ENCODE measurements at regions not wholly inside any gene's neighbourhood (a gene's known extent, or its start where the extent isn't known, plus 50 kb on each side); places are given as distances from the start of the nearest gene placed in this dataset.
"Not testable (repeated sequence)": the region's sequence is repeated elsewhere in the genome, so short reads cannot be mapped to it uniquely, and the experiment has no call there.

DNA sequence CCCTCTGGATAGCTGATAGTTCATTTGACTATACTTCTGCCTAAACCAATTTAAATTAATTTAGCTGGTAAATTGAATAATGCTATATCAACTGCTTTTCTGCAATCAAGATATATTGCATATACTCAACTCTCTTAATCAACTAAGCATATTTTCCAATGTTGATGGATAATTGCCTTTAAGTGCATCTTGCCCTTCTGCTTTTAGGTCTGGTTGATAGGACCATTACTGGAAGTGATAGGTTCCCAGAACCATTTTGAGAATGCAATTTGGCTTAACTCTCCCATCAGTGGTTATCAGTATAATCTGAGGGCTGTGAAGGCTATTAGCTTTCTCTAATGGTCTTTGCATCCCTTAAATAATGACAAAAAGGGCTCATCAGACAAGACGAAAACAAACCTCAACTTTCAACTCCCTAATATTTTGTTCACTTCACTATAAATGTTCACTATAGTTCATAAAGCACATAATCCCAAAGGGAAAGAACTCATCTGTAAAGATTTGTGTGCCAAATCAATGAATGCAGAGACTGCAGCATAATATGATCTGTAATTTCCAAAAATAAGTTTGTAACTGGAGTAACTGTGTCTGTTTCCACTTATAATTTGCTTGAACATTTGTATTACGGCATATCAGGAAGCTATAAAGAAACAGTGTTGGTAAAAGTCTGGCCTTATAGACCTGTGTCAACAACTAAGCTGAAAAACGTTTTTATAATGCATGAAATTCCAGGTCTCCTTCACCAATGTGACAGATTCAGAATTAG is 273.6 kb downstream of the FBXO8 start:
- no peak for DNase-seq (ENCODE audit: low spot score)

DNA sequence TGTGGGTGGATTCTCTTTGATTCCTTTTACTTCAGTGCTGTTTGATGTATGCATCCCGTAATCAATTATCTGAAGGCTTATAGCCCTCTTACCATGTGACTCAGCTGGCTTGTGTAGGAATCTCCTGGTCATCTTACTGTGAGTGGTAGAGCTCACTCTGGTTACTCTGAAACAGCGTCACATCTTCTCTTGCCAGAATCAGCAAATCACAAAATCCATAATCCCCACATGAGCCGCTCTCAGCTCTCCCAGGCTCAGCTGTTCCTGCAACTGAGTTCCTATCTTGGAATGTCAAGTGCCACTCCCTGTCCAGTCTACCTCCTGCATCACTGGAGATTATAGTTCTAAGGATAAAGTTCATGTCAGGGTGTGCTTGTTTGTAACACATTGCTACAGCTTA is 278.0 kb downstream of the FBXO8 start:
- no peak for DNase-seq (ENCODE audit: low spot score)

DNA sequence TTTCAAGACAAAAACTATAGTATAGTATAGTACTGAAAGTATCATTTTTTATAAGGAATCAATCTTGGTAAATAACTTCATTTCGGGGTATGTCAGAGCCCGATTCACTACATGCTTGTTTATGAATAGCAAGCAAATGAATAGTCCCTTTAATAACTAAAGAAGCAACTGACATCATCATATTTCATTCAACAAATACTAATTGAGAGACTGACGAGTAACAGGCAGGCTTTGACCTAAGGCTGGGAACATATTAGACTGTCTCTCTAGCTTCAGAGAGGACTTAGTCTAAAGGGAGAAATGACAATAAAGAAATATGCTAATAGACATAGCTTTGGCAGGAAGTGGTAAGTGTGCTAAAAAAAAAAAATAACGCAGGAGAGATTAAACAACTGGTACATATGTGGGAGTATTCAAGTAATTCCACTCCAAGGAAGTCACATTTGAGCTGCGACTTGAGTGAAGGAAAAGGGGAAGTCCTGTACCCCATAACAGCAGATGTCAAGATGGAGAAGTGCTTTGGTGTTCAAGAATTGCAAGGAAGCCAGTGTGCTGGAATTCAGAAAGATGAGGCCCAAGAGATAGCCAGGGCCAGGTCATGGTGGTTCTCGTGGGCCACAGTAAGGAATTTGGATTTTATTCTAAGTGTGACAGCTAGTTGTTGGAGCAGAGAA is 284.9 kb downstream of the FBXO8 start:
- no peak for DNase-seq (ENCODE audit: low spot score)

DNA sequence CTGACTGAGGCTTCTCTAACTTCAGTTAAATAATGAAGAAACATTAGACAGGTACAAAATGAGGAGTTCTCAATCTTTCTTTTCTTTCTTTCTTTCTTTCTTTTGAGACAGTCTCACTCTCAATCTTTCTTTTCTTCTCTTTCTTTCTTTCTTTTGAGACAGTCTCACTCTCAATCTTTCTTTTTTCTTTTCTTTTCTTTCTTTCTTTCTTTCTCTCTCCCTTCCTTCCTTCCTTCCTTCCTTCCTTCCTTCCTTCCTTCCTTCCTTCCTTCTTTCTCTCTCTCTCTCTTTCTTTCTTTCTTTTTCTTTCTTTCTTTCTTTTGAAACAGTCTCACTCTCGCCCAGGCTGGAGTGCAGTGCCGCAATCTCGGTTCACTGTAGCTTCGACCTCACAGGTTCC is 287.7 kb downstream of the FBXO8 start:
- not testable (repeated sequence) for DNase-seq (ENCODE audit: low spot score)

DNA sequence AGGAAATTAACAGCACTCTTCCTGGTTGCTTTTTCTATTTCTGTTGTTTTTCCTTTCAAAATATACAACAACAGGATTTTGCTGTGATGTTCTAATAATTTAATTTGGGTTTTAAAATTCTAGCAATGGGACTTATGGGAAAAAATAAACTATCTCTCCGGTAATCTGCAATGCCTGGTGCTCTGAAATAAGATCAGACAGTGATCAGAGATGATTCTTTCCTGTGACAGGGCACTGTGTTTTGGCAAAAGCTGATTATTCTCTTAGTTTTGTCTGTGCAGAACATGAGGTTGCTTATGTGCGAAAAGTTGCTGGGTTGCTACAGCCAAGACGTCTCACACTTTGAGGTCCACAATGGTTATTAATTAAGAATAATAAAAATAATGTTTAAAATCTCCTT is 291.7 kb downstream of the FBXO8 start:
- no peak for DNase-seq (ENCODE audit: low spot score)

DNA sequence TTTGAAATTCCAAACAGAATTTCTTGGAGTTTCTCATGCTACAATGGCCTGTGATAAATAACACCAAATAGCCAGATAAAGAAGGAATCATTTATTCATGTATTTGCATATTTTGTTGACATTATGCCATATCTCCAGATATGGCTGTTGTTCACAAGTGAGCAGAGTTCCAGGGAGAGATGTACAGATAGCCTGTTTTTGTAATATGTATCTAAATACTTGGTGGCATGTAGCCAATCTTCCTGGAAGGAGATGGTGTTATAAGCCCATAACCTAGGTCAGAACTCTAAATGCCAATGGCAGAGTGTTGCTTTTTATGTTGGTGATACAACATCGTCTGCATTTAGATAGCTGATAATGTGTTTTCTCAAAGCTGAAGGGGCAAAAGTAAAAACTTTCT is 292.2 kb downstream of the FBXO8 start:
- no peak for DNase-seq (ENCODE audit: low spot score)

DNA sequence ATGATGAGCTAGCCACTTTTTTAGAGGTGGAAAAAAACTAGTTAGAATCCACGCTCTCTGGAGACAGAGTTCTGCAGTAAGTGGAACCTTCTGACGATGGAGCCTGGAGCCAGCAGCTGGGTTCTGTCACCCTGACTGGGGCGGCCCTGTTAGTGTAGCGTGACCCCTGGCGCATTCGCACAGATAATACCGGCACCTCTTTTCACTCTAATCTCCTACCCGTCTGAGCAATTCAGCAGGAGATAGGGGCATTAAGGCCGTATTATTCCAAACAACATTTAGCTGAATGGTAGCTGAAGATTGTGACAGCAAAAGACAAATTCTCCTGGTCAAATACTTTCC is 292.6 kb downstream of the FBXO8 start:
- no peak for DNase-seq (ENCODE audit: low spot score)

DNA sequence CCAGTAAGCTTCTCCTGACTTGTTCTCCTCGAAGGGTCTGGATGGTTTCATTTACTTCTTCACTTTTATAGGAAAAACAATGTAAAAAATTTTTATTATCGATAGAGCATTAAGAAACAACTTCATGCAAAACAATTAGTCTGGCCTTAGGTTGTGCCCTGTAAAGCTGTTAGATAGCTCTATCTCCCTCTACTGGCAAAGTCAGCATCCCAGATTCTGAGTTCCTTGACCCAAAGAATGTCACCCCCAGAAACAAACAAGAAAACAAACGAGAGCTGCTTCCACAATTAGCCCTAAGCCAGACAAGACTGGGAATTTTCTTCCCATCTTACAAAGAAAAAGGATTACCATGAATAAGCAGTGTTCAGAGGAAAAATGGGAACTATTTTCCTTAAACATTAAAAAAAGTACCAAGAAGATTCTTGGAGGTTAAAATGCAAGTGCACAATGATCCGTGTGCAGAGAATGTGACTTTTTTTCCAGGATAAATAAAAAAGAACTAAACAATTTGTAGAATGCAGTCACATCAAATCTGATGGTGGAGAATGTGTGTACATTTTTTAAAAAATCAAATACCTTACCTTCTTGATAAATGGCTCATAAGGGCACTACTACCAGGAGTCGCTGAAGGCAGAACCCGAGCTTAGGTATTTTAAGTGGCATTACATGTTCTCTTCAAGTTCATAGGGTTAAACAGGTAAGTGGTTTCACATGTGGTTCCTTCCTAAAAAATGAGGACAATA is 293.2 kb downstream of the FBXO8 start:
- DNase-seq (ENCODE audit: low spot score) = no peak

DNA sequence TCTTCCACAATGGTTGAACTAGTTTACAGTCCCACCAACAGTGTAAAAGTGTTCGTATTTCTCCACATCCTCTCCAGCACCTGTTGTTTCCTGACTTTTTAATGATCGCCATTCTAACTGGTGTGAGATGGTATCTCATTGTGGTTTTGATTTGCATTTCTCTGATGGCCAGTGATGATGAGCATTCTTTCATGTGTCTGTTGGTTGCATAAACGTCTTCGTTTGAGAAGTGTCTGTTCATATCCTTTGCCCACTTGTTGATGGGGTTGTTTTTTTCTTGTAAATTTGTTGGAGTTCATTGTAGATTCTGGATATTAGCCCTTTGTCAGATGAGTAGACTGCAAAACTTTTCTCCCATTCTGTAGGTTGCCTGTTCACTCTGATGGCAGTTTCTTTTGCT is 319.9 kb downstream of the FBXO8 start:
- not testable (repeated sequence) for DNase-seq (ENCODE audit: low spot score)

DNA sequence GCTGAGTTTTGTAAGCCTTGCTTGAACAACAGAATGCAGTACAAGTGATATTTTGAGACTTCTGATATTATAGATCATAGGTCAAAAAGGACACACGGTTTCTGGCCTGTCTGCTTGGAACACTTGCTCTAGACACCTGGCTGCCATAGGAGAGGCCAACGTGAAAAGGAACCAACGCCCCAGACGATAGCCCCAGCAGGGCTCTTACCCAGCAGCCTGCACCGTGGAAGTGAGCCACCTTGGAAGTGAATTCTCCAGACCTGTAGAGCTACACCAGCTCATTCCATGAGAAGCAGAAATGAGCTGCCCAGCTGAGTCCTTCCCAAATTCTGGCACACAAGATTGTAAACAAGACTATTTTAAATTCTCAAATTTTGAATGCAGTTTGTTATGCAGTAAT is 323.1 kb downstream of the FBXO8 start:
- no peak for DNase-seq (ENCODE audit: low spot score)

DNA sequence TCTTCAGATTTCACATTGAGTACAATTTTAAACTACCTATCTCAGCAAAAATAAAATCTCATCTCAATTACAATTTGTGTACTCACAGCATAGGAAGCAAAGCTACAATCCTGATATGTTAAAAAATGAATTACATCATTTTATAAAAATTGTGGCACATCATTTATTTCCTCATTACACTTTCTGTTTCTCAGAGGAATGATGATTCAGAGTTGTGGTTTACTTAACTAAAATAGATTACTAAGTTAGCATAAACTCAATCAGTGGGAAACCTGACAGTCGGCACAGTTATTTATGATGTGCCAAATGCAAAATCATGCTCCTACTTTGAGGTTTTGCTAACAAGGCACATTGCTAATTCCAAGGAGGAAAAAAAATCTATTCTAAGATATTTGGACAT is 325.0 kb downstream of the FBXO8 start:
- no peak for DNase-seq (ENCODE audit: low spot score)

DNA sequence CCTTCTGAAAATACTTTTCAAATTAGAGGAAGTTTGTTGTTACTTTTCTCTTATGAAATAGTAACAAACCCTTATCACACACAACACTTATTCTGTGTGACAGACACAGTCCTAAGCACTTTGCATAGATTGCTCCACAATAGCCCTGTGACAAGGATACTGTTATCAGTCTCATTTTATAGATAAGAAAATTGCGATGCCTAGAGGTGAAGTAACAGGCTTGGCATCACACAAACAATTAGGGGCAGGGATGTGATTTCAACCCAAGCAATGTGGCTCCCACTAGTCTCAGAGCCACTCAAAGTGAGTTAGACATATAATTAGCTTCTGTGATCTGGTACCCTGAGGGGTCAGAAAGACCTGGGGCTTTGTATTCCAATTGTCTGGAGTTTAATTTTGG is 339.9 kb downstream of the FBXO8 start:
- DNase-seq (ENCODE audit: low spot score) = no peak

DNA sequence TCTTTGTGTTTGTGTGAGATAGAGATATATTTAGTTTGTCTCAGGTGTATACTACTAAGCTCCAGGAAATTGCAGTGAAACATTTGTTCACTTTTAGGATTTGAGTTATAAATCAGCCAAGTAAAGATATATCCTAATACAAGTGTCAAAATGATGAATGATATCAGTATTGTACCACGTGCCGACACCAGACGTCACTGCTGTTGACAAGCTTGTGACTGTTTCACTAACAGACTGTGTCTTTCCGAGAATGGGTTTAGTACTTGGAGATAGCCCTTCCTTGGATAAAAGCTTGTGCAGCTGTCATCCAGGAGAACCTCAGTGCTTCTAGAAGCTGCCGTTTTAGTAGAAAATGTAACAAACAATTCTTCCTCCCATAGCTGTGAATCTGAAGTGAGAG is 343.3 kb downstream of the FBXO8 start:
- no peak for DNase-seq (ENCODE audit: low spot score)

DNA sequence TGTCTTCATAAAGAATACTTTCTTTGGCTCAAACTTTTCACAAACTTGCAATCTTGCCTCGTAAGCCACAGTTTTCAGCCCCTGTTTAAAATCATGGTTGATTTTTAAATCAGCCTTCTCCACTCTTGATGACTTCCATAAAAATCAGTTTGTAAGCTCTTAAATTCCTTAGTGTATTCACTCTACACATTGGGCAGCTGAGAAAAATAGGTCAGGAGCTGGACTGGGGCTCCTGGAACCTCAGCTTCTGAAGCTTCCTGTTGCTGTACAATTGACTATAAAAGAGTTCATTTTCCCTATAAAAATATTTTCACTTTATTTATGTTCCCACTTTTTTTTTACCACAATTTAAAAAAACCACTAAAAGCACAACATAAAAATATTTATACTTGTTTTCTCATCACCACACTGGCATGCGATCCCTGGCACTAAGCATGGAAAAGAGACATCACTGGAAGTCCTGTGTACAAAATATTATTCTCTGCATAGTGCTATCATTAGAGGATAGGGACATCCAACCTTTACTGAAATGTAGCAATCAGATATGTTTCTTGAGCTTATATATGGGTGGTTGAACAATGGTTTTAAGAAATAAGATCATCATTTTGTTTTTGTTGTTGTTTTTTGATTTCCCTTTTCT is 345.7 kb downstream of the FBXO8 start:
- DNase-seq (ENCODE audit: low spot score) = no peak

DNA sequence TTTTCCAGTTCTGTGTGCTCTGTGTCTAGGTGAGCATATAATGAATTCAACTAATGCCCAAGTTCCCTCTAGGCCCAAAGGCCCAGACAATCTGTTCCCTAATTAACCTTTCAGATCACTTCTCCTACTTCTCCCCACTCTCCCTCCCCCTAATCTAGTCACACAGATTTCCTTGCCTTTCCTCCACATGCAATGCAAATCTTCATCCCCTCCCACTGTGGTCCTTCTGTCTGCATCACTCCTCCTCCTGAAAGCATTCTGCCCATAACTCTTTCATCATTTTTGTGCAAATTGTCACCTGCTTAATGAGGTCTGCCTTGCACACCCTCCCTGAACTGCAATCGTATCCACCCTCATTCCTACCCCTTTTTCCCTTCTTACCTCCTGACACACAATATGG is 346.6 kb downstream of the FBXO8 start:
- DNase-seq (ENCODE audit: low spot score) = no peak

DNA sequence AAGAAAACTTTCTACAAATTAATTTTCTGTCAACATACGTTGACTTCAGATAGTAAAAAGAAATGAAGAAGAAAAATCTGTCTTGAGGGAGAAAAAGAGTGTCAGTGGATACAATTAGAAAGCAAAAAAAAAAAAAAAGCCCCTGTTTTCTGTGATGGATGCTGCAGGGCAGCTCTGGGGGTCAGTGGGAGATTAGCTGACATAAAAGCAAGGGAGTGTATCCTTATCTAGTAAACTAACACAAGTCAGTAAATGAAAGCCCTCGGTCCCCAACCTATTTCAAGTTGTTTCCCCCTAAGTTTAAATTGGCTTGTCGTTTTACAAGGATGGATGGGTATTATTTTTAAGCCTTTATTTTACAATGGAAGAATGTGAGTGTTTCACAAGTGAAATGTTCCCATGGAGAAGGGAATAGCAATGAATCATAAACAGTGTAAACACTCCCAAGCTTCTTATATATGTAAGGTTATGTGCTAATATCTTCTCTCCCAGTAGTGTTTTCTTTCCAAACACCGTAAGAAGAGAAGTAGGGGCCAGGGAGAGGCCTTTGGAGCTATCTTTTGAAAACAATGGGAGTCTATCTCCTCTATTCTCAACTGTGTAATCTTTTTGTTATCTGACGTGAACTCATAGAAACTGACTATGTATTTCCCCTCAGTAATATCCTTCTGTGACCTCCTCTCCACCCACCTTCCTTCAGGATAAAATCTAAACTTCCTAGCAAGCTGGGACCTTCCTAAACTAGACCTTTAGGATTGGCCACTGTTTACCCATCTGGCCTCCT is 347.7 kb downstream of the FBXO8 start:
- DNase-seq (ENCODE audit: low spot score) = no peak

DNA sequence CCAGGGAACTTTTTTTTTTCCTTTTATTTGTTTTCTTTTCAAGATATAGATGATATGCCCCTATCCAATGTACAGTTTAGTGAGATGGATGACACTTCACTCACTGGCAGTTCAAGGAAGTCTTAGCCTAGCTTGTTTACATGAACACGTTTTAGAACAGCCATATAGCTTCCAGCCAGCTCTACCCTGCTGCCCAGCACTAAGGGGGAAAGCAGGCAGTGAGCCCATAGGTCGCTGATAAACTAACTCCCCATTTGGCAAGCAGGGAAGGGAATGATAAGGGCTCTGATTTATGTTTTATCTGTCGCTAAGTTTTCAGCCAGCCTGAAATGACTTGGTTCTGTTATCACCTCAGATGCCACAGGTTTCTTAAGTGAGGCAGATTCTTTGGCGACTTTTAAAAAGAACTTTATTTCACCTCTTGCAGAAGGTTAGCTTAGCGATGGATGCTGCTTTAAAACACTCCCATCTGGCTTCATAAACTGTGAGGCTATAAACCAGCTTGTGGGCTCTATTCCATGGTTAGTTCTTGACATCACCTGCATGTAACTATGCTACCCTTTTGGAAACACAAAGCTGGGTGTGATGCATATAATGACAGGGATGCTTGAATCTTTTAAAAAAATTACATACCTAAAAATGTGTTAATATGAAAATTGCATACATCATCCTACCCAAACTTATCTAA is 348.4 kb downstream of the FBXO8 start:
- no peak for DNase-seq (ENCODE audit: low spot score)

DNA sequence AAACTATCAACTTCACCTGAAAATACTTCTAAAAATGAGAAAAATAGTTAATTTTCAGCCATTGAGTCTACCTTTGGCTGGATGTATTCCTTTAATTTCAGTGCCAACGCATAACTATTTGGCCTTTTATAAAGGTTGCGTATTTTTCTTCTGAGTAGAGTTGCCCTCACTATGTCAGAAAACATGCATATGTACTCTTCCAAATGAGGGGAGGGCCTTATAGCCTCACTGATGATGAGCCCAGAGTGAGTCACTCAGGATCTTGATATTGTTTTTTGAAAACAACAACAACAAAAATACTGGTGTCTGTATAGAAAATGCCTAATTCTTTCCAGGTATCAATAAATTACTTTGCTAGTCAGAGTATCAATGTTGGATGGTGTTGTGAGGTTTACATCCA is 349.3 kb downstream of the FBXO8 start:
- no peak for DNase-seq (ENCODE audit: low spot score)

DNA sequence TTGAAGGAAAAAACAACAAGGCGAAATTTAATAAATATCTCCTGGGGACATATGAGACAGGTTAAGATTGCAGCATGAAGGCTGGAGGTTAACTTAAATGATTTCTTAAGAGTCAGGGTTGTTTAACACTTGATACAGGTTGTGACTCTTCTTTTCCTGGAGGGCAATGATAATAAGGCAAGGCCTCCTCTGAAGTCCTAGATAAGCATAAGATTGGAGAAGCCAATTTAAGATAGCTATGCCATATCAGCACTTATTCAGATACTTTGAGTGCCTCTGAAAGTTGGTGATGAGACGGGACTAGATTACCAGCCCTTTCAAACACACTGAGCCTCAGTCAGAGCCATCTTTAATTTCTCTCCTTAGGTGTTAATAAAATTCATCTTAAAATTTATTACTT is 350.8 kb downstream of the FBXO8 start:
- no peak for DNase-seq (ENCODE audit: low spot score)

DNA sequence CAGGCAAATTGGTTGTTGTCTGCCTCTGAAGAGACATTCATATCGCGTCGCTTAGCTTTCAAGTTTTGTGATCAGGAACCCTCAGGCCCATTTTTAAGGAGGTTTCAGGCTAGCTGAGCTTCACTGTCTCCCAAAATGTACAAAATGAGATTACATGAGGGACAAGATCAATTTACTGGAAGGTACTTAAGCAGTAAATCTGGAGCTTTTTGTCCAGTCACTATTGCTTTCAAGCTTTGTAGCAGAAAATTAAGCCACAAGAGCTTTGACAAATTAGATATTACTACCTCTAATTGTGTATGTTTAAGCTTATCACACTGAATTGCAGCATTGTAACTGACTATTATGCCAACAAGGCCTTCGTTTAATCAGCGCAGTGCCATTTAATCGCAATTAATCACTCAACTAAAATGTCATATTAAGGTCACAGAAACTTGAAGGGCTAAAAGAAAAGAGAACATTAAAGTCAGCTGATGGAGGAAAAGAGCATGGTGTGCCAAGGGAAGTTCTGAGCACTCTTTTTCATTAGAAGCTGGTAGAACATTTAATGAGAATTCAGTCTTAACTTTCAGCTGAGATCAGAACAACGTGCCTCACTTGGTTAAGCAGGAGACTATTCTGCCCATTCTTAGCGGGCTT is 353.0 kb downstream of the FBXO8 start:
- no peak for DNase-seq (ENCODE audit: low spot score)

DNA sequence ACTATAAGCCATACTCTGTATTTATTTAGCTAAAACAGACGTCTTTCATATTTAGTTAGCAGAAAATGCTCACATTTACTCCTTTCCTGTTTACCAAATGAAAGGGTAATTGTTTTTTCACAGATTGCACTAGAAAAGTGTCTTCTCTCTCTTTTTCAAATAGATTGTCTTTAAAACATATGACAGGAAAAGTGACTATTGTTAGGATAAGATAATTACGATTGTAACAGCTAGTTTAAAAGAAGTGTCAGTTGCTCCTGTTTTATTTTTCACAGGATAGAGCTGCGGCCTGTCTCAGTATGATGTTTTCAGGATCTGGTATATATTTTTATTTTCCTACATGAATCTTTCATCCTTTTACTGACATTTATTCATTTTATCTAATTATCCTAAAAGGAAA is 353.5 kb downstream of the FBXO8 start:
- no peak for DNase-seq (ENCODE audit: low spot score)

Data from CD4-positive, alpha-beta T cell treated with Interleukin-6 at 100 ng/mL for 8 hours (primary cell).